ENCODE measurements at regions not wholly inside any gene's neighbourhood (a gene's known extent, or its start where the extent isn't known, plus 50 kb on each side); places are given as distances from the start of the nearest gene placed in this dataset.

DNA sequence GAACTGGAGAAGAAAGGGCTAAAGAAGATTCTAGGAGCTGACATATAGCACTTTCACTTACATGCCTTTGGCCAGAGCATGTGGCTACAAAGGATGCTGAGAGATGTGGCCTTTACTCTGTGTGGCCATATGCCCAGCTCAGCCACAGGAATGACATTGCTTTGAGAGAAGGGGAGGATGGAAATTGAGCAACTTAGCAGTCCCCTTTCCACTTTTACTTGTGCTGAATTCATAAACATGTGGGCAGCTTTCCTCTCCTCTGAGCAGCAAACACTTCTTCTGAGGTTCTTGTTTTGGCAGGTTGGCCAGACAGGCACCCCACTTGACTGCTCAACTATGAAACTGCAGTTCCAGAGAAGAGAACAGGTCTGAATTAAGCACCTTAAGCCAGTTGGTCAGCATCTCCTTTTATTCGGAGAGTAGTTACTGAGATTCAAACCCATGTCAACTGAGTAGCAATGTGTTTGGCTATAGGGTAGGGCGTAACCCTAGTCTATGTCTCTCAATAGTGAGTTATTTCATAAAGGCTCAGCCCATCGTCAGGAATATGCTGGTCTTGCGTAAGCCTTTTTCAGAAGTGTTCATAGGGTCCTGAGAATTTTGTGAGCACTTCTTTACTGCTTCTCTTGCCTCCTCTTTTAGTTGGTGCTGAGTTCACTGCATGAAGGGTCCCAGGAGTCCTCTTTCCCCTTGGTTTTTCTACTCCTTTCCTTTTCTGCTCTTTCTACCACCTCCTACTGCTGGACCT lies 134.5 kb downstream of the PALM2AKAP2 start (continued):
- TF ChIP-seq, protein P1, sequence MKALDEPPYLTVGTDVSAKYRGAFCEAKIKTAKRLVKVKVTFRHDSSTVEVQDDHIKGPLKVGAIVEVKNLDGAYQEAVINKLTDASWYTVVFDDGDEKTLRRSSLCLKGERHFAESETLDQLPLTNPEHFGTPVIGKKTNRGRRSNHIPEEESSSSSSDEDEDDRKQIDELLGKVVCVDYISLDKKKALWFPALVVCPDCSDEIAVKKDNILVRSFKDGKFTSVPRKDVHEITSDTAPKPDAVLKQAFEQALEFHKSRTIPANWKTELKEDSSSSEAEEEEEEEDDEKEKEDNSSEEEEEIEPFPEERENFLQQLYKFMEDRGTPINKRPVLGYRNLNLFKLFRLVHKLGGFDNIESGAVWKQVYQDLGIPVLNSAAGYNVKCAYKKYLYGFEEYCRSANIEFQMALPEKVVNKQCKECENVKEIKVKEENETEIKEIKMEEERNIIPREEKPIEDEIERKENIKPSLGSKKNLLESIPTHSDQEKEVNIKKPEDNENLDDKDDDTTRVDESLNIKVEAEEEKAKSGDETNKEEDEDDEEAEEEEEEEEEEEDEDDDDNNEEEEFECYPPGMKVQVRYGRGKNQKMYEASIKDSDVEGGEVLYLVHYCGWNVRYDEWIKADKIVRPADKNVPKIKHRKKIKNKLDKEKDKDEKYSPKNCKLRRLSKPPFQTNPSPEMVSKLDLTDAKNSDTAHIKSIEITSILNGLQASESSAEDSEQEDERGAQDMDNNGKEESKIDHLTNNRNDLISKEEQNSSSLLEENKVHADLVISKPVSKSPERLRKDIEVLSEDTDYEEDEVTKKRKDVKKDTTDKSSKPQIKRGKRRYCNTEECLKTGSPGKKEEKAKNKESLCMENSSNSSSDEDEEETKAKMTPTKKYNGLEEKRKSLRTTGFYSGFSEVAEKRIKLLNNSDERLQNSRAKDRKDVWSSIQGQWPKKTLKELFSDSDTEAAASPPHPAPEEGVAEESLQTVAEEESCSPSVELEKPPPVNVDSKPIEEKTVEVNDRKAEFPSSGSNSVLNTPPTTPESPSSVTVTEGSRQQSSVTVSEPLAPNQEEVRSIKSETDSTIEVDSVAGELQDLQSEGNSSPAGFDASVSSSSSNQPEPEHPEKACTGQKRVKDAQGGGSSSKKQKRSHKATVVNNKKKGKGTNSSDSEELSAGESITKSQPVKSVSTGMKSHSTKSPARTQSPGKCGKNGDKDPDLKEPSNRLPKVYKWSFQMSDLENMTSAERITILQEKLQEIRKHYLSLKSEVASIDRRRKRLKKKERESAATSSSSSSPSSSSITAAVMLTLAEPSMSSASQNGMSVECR (CRISPR knock-in tag; IDR thresholded peaks at IDR 0.05; ENCODE audit: borderline replicate concordance) = no peak
- no peak for TF ChIP-seq ATF1 (CRISPR knock-in tag; IDR thresholded peaks at IDR 0.05)
- TF ChIP-seq ZBTB43 (CRISPR knock-in tag; IDR thresholded peaks at IDR 0.05) = no peak
- TF ChIP-seq TEAD4 (CRISPR knock-in tag; IDR thresholded peaks at IDR 0.05) = no peak
- no peak for TF ChIP-seq RELA (CRISPR knock-in tag; IDR thresholded peaks at IDR 0.05; ENCODE audit: borderline replicate concordance)
- TF ChIP-seq ATF6 (CRISPR knock-in tag; IDR thresholded peaks at IDR 0.05) = no peak
- TF ChIP-seq E2F1 (CRISPR knock-in tag; IDR thresholded peaks at IDR 0.05) = no peak
- no peak for TF ChIP-seq CREM (CRISPR knock-in tag; IDR thresholded peaks at IDR 0.05)
- no peak for TF ChIP-seq SMAD4 (CRISPR knock-in tag; IDR thresholded peaks at IDR 0.05)

DNA sequence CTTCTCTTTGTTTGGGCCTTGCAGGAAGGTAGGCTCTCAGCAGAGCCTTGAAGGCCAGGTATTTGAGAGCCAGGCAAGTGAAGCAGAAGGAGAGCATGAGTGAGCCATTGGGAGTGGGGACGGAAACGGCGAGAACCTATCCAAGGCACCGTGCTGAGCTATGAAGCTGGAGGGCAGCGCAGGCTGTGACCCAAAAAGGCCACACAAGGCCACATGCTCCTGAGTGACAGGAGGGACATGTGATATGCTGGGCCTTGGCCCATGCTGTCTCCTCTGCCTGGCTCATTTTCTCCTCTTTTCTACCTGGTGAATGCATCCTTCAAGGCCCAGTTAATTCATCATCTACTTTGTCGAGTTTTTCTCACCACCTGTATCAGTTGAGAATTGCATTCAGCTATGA lies 136.3 kb downstream of the PALM2AKAP2 start:
- TF ChIP-seq FOXK1 (CRISPR knock-in tag; IDR thresholded peaks at IDR 0.05) = no peak
- no peak for TF ChIP-seq JUN (CRISPR knock-in tag; IDR thresholded peaks at IDR 0.05)
- TF ChIP-seq ZSCAN18 (CRISPR knock-in tag; IDR thresholded peaks at IDR 0.05) = no peak
- no peak for TF ChIP-seq ZBTB21 (CRISPR knock-in tag; IDR thresholded peaks at IDR 0.05; ENCODE audit: borderline replicate concordance)
- TF ChIP-seq JAZF1 (CRISPR knock-in tag; IDR thresholded peaks at IDR 0.05) = no peak
- TF ChIP-seq ZNF396 (CRISPR knock-in tag; IDR thresholded peaks at IDR 0.05; ENCODE audit: borderline replicate concordance) = no peak
- no peak for TF ChIP-seq ELF4 (CRISPR knock-in tag; IDR thresholded peaks at IDR 0.05; ENCODE audit: low read depth)
- TF ChIP-seq RORB (CRISPR knock-in tag; IDR thresholded peaks at IDR 0.05) = no peak
- no peak for TF ChIP-seq CREM (CRISPR knock-in tag; IDR thresholded peaks at IDR 0.05)

More for the DNA sequence above, 136.3 kb downstream of the PALM2AKAP2 start:
- Mint-ChIP-seq H3K36me3 (no peaks in the 10 kb centered on the region), H3K27ac (no peak overlapping the region), H3K4me3 (no peak overlapping the region), H3K9me3 (0 out of 2 replicates have a peak, but pooled peaks cover 3% of the 10 kb centered on the region), H3K4me1 (peaks cover 4% of the 10 kb centered on the region; the same call in 1 of the 2 replicates), H3K27me3 (ENCODE audit: low read depth) (no peaks in the 10 kb centered on the region)
- no peak for DNase-seq (ENCODE audit: low spot score)
- CTCF ChIA-PET = no interaction called here
- no peak for ATAC-seq
- POLR2A ChIA-PET = no interaction called here

All from WTC11 (cell line).